ENCODE measurements at regions not wholly inside any gene's neighbourhood (a gene's known extent, or its start where the extent isn't known, plus 50 kb on each side); places are given as distances from the start of the nearest gene placed in this dataset.

GRCh38 chr15:36004891-36005490, 459.0 kb upstream of the DPH6 start:
- Histone ChIP-seq H3K4me1 (ENCODE audit: control insufficient read depth, low read length) (no peaks in the 10 kb centered on the region), H3K4me3 (ENCODE audit: low read length) (no peak overlapping the region), H3K4me2 (ENCODE audit: low read length) (no peak overlapping the region), H3K9me3 (ENCODE audit: control insufficient read depth, insufficient read depth, low read length) (peaks cover 5% of the 10 kb centered on the region), H3K9me2 (replicated peaks; ENCODE audit: control insufficient read depth, low read length) (no peaks in the 10 kb centered on the region), H3K27ac (ENCODE audit: low read depth, low read length) (no peak overlapping the region), H4K20me1 (ENCODE audit: control insufficient read depth, insufficient read depth, low read depth, low read length) (no peaks in the 10 kb centered on the region), H3K79me2 (ENCODE audit: control insufficient read depth, low read length) (no peaks in the 10 kb centered on the region), H3K36me3 (ENCODE audit: control insufficient read depth, low read length) (no peaks in the 10 kb centered on the region), H3F3A (ENCODE audit: control insufficient read depth, insufficient read depth) (no peaks in the 10 kb centered on the region), H3K27me3 (ENCODE audit: control insufficient read depth, low read length) (no peaks in the 10 kb centered on the region)
- TF ChIP-seq EZH2phosphoT487 (IDR thresholded peaks at IDR 0.05; ENCODE audit: borderline replicate concordance, low read length) (no peak), CTCF (IDR thresholded peaks at IDR 0.05; ENCODE audit: low read depth, low read length, poor library complexity, severe bottlenecking) (no peak)

- H3K9me2 ChIP-seq (replicated peaks; ENCODE audit: control insufficient read depth, low read length): no peaks in the 10 kb centered on the region
- H3K27me3 ChIP-seq (ENCODE audit: control insufficient read depth, low read length): no peaks in the 10 kb centered on the region
- H3K4me1 ChIP-seq (ENCODE audit: control insufficient read depth, low read length): no peaks in the 10 kb centered on the region
- no peak for TF ChIP-seq EZH2phosphoT487 (IDR thresholded peaks at IDR 0.05; ENCODE audit: borderline replicate concordance, low read length)
- TF ChIP-seq CTCF (IDR thresholded peaks at IDR 0.05; ENCODE audit: low read depth, low read length, poor library complexity, severe bottlenecking): no peak
- no peak overlapping the region for H3K4me2 ChIP-seq (ENCODE audit: low read length)
- no peak overlapping the region for H3K27ac ChIP-seq (ENCODE audit: low read depth, low read length)
- H3K9me3 ChIP-seq (ENCODE audit: control insufficient read depth, insufficient read depth, low read length): peaks cover 5% of the 10 kb centered on the region
- no peaks in the 10 kb centered on the region for H3K79me2 ChIP-seq (ENCODE audit: control insufficient read depth, low read length)
- no peaks in the 10 kb centered on the region for H3K36me3 ChIP-seq (ENCODE audit: control insufficient read depth, low read length)
- no peak overlapping the region for H3K4me3 ChIP-seq (ENCODE audit: low read length)
- H4K20me1 ChIP-seq (ENCODE audit: control insufficient read depth, insufficient read depth, low read depth, low read length): no peaks in the 10 kb centered on the region
- no peaks in the 10 kb centered on the region for H3F3A ChIP-seq (ENCODE audit: control insufficient read depth, insufficient read depth)
These were observed 459.6 kb upstream of the DPH6 start for GRCh38 chr15:36005542-36005941.

GRCh38 chr15:36007699-36008098, 461.7 kb upstream of the DPH6 start:
- Histone ChIP-seq H3K27me3 (ENCODE audit: control insufficient read depth, low read length) (no peaks in the 10 kb centered on the region), H3F3A (ENCODE audit: control insufficient read depth, insufficient read depth) (no peaks in the 10 kb centered on the region), H3K9me3 (ENCODE audit: control insufficient read depth, insufficient read depth, low read length) (peaks cover 5% of the 10 kb centered on the region), H3K4me1 (ENCODE audit: control insufficient read depth, low read length) (no peaks in the 10 kb centered on the region), H3K79me2 (ENCODE audit: control insufficient read depth, low read length) (no peaks in the 10 kb centered on the region), H3K4me3 (ENCODE audit: low read length) (no peak overlapping the region), H3K9me2 (replicated peaks; ENCODE audit: control insufficient read depth, low read length) (no peaks in the 10 kb centered on the region), H3K36me3 (ENCODE audit: control insufficient read depth, low read length) (no peaks in the 10 kb centered on the region), H3K4me2 (ENCODE audit: low read length) (no peak overlapping the region), H4K20me1 (ENCODE audit: control insufficient read depth, insufficient read depth, low read depth, low read length) (no peaks in the 10 kb centered on the region), H3K27ac (ENCODE audit: low read depth, low read length) (no peak overlapping the region)
- TF ChIP-seq CTCF (IDR thresholded peaks at IDR 0.05; ENCODE audit: low read depth, low read length, poor library complexity, severe bottlenecking): no peak
- no peak for TF ChIP-seq EZH2phosphoT487 (IDR thresholded peaks at IDR 0.05; ENCODE audit: borderline replicate concordance, low read length)
